ENCODE measurements at regions not wholly inside any gene's neighbourhood (a gene's known extent, or its start where the extent isn't known, plus 50 kb on each side); places are given as distances from the start of the nearest gene placed in this dataset.

DNA sequence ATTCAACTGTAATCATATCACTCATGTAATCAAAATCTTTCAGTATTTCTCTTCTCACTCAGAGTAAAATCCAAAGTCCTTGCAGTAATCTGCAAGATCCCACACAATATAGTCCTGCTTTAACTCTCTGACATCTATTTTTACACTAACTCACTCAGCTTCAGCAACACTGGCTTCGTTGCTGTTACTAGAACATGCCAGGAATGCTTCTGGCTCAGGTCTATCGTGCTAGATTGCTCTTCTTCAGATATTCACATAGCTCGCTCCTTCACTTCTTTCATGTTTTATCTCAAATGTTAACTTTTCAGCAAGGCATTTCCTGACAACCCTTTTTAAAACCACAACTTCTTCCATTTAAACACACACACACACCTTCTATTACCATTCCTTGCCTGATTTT lies 331.7 kb upstream of the HTR2C start:
- no peak overlapping the region for H2AFZ ChIP-seq (ENCODE audit: low read length)
- H4K5ac ChIP-seq (ENCODE audit: insufficient read length, low read depth, low read length) = no peak overlapping the region
- 85% methylated on average over 3 of the region's 3 CpGs; no CpG with 5 or more reads in 1 of the 2 experiments for WGBS, 2 experiments (ENCODE audit: extremely low coverage in 1 of 2, insufficient coverage in 1 of 2, insufficient read length in 1 of 2, insufficient replicate concordance in 2 of 2, low coverage in 1 of 2, low lambda C conversion rate in 2 of 2, missing lambda C conversion rate in 1 of 2)
- H4K8ac ChIP-seq (ENCODE audit: extremely low read depth, insufficient read depth, low read length) = no peak overlapping the region
- DNase-seq (ENCODE audit: low read depth in 1 of 2, low spot score in 2 of 2) (no peak), FAIRE-seq (no peak)
- H3K23me2 ChIP-seq (ENCODE audit: low read depth, low read length) = no peaks in the 10 kb centered on the region
- H4K20me1 ChIP-seq (replicated peaks in 1 of 2; ENCODE audit: control insufficient read depth in 1 of 2, insufficient read depth in 2 of 2, low read length in 2 of 2) = no peaks in the 10 kb centered on the region
- no peak overlapping the region for H2BK5ac ChIP-seq (ENCODE audit: low read depth, low read length)
- no peak overlapping the region for H3K56ac ChIP-seq (replicated peaks; ENCODE audit: insufficient read length, low read depth, low read length)
- no peaks in the 10 kb centered on the region for H3K36me3 ChIP-seq (ENCODE audit: control insufficient read depth in 2 of 4, insufficient read depth in 4 of 4, low read length in 3 of 4)
- no peaks in the 10 kb centered on the region for H3K4me1 ChIP-seq (replicated peaks in 1 of 4; ENCODE audit: control insufficient read depth in 3 of 4, insufficient read depth in 4 of 4, low read length in 3 of 4)
- H3K27ac ChIP-seq (ENCODE audit: low read depth, low read length) = no peak overlapping the region
- no peak overlapping the region for H3K23ac ChIP-seq (ENCODE audit: insufficient read length)
- no peak overlapping the region for H3K18ac ChIP-seq (ENCODE audit: extremely low read depth, low read length)
- no peak overlapping the region for H3K9ac ChIP-seq (replicated peaks in 1 of 4; ENCODE audit: extremely low read depth in 1 of 4, low read depth in 3 of 4, low read length in 3 of 4)
- no peak overlapping the region for H2BK15ac ChIP-seq (ENCODE audit: low read length)
- ChIA-PET CTCF (ENCODE audit: partially characterized antibody) (interaction anchor here (0.6 kb wide), 1 partner anchor 87 kb away, joined by 3 read pairs; no protein-coding TSS in a partner anchor), POLR2A (ENCODE audit: partially characterized antibody) (no interaction called here)
- H3K79me1 ChIP-seq (ENCODE audit: low read depth, low read length) = no peaks in the 10 kb centered on the region
- no peak overlapping the region for H3K4me3 ChIP-seq (ENCODE audit: extremely low read depth in 1 of 4, insufficient read depth in 2 of 4, low read depth in 3 of 4, low read length in 4 of 4)
- H2AK5ac ChIP-seq (ENCODE audit: low read depth, low read length) = no peak overlapping the region
- no peak overlapping the region for H2BK20ac ChIP-seq (ENCODE audit: low read length)
- H3K4ac ChIP-seq (replicated peaks; ENCODE audit: insufficient read length, low read depth, low read length) = no peak overlapping the region
- H3K4me2 ChIP-seq (ENCODE audit: insufficient read depth in 1 of 2, low read depth in 2 of 2, low read length in 2 of 2) = no peak overlapping the region
- H2BK120ac ChIP-seq (replicated peaks; ENCODE audit: low read depth, low read length) = no peak overlapping the region
- no peak for TF ChIP-seq MAX (IDR thresholded peaks at IDR 0.05)
- H3K27me3 ChIP-seq (replicated peaks in 1 of 4; ENCODE audit: control insufficient read depth in 3 of 4, extremely low read depth in 1 of 4, insufficient read depth in 3 of 4, low read length in 3 of 4) = no peaks in the 10 kb centered on the region
- no peak overlapping the region for H3K14ac ChIP-seq (ENCODE audit: insufficient read length)
- no peak overlapping the region for H4K91ac ChIP-seq (replicated peaks; ENCODE audit: insufficient read length, low read length)
- H3K9me3 ChIP-seq (ENCODE audit: insufficient read depth in 2 of 2, low read depth in 1 of 2, low read length in 1 of 2) = no peaks in the 10 kb centered on the region
- no peak overlapping the region for H2BK12ac ChIP-seq (ENCODE audit: low read depth, low read length)
- H3K79me2 ChIP-seq (ENCODE audit: control insufficient read depth in 1 of 2, insufficient read depth in 2 of 2, low read length in 2 of 2) = no peaks in the 10 kb centered on the region
